Keratinocyte (primary cell): ENCODE measurements at regions not wholly inside any gene's neighbourhood (a gene's known extent, or its start where the extent isn't known, plus 50 kb on each side); places are given as distances from the start of the nearest gene placed in this dataset.

Source experiments
- CTCF ChIP-seq, 3 experiments: IDR thresholded peaks in 1 of 3; conservative IDR thresholded peaks in 1 of 3; optimal IDR thresholded peaks in 1 of 3; 2 replicates in 2 of 3; 3 replicates in 1 of 3; pipeline versions ENCODE3 to v1.5.1; 2011; ENCODE audit warnings: low read length in 3 of 3, mild to moderate bottlenecking in 3 of 3, moderate library complexity in 2 of 3, control low read depth in 1 of 3, inconsistent platforms in 1 of 3; ENCODE audit not compliant: insufficient read depth in 2 of 3; ENCODE audit errors: extremely low read depth in 1 of 3
- EZH2 ChIP-seq: IDR thresholded peaks from one replicate; pipeline ENCODE4 v1.6.1; 2012; ENCODE audit warnings: inconsistent platforms, mild to moderate bottlenecking, low read length, moderate library complexity

GRCh38 chr6:105898286-105898685 is 187.8 kb upstream of the PRDM1 start:
- no peak for TF ChIP-seq CTCF (optimal IDR thresholded peaks at IDR 0.05 in 1 of 3, IDR thresholded peaks at IDR 0.05 in 1 of 3, conservative IDR thresholded peaks at IDR 0.05 in 1 of 3; ENCODE audit: extremely low read depth in 1 of 3, insufficient read depth in 2 of 3, low read length in 3 of 3)
- no peak for TF ChIP-seq EZH2
